GM23248 (cell line): ENCODE measurements at regions not wholly inside any gene's neighbourhood (a gene's known extent, or its start where the extent isn't known, plus 50 kb on each side); places are given as distances from the start of the nearest gene placed in this dataset.
A peak's percentile ranks its signal among the peaks of the same experiment; 100 is the strongest.

Source experiments
- DNase-seq: peaks from one replicate; pipeline ENCODE4 v3.0.0-alpha.2; 2015
- H2AFZ ChIP-seq: fragments of 200-600 bp; sonication (generic); 2 replicates; pipeline ENCODE4 v1.6.1; 2016; ENCODE audit warnings: antibody characterized with exemption
- H3F3A ChIP-seq: fragments of 200-600 bp; sonication (generic); 2 replicates; pipeline ENCODE4 v1.6.1; 2016; ENCODE audit warnings: mild to moderate bottlenecking, antibody characterized with exemption, mixed run types; ENCODE audit not compliant: insufficient read depth
- H3K27ac ChIP-seq: fragments of 200-600 bp; sonication (generic); 2 replicates; pipeline ENCODE4 v1.5.1; 2016; ENCODE audit warnings: mild to moderate bottlenecking
- H3K27me3 ChIP-seq: fragments of 200-600 bp; sonication (generic); replicated peaks from 2 replicates; pipeline ENCODE4 v1.6.1; 2016; ENCODE audit warnings: mild to moderate bottlenecking; ENCODE audit not compliant: insufficient read depth
- H3K36me3 ChIP-seq: fragments of 200-600 bp; sonication (generic); 2 replicates; pipeline ENCODE4 v1.6.1; 2016; ENCODE audit warnings: low read depth, mild to moderate bottlenecking
- H3K4me1 ChIP-seq: fragments of 200-600 bp; sonication (generic); 2 replicates; pipeline ENCODE4 v1.6.1; 2016; ENCODE audit warnings: mild to moderate bottlenecking; ENCODE audit not compliant: insufficient read depth
- H3K4me2 ChIP-seq: fragments of 200-600 bp; sonication (generic); one replicate; pipeline ENCODE4 v1.6.1; 2016; ENCODE audit warnings: mild to moderate bottlenecking; ENCODE audit not compliant: unreplicated experiment
- H3K4me3 ChIP-seq: fragments of 200-600 bp; sonication (generic); 2 replicates; pipeline ENCODE4 v1.5.1; 2016; ENCODE audit warnings: mild to moderate bottlenecking
- H3K79me2 ChIP-seq: fragments of 200-600 bp; sonication (generic); 2 replicates; pipeline ENCODE4 v1.6.1; 2016; ENCODE audit warnings: mild to moderate bottlenecking; ENCODE audit not compliant: insufficient read depth
- H3K9ac ChIP-seq: fragments of 200-600 bp; sonication (generic); 2 replicates; pipeline ENCODE4 v1.6.1; 2016; ENCODE audit warnings: mild to moderate bottlenecking
- H3K9me2 ChIP-seq: fragments of 200-600 bp; sonication (generic); 2 replicates; pipeline ENCODE4 v1.6.1; 2016; ENCODE audit warnings: mixed run types, mild to moderate bottlenecking, moderate library complexity; ENCODE audit not compliant: insufficient read depth
- H3K9me3 ChIP-seq: fragments of 200-600 bp; sonication (generic); one replicate; pipeline ENCODE4 v1.6.1; 2017; ENCODE audit warnings: low read depth
- H4K20me1 ChIP-seq: fragments of 200-600 bp; sonication (generic); 2 replicates; pipeline ENCODE4 v1.6.0; 2016; ENCODE audit not compliant: insufficient read depth
- EZH2 ChIP-seq: fragments of 200-600 bp; sonication (generic); IDR thresholded peaks from 2 replicates; pipeline ENCODE4 v1.6.1; 2018; ENCODE audit warnings: antibody characterized with exemption, mild to moderate bottlenecking; ENCODE audit not compliant: insufficient read depth, poor library complexity, severe bottlenecking
- EZH2phosphoT487 ChIP-seq: fragments of 200-600 bp; sonication (generic); IDR thresholded peaks from 2 replicates; pipeline ENCODE4 v1.6.1; 2018; ENCODE audit warnings: antibody characterized with exemption, moderate library complexity, mild to moderate bottlenecking, low read depth; ENCODE audit not compliant: insufficient read depth
- WGBS, 2 experiments: methylation state at CpG; one replicate each; pipeline ENCODE4 v1.1.6; 2015 to 2017; ENCODE audit warnings: low lambda C conversion rate in 2 of 2, low coverage in 1 of 2; ENCODE audit errors: missing lambda C conversion rate in 2 of 2; 5-methylcytosine and 5-hydroxymethylcytosine counted together
- in situ Hi-C: fragments of 300-500 bp; cut with MboI; formaldehyde crosslinking; loops from 2 replicates; pipeline ENCODE4 v1.15.0; 2020

DNA sequence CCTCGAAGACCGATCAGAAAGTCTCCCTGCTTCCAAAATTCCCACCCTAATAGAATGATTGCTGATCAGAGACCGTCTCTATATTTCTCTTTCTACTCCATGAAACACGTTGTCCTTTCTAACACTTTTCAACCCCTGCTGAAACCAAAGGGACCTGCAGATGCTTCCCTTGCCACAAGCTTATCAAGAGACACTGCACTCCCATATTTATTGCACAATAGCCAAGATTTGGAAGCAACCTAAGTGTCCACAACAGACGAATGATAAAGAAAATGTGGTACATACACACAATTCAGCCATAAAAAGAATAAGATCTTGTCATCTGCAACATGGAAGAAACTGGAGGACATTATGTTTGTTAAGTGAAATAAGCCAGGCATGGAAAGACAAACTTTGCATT, 125.1 kb downstream of the FOXD1 start:
- H3K9me2 ChIP-seq: no peaks in the 10 kb centered on the region
- no peak overlapping the region for H3K4me2 ChIP-seq
- H4K20me1 ChIP-seq: no peaks in the 10 kb centered on the region
- peaks cover 41% of the 10 kb centered on the region for H3K4me1 ChIP-seq
- no peak for TF ChIP-seq EZH2
- no peak for TF ChIP-seq EZH2phosphoT487
- WGBS, 2 experiments: 80 to 88% methylated on average over 5 of the region's 5 CpGs
- no peaks in the 10 kb centered on the region for H3K36me3 ChIP-seq
- H3K9ac ChIP-seq: no peak overlapping the region
- DNase-seq: no peak
- H2AFZ ChIP-seq: 0 out of 2 replicates have a peak overlapping the region, but pooled peaks have one; percentile 1
- H3K27ac ChIP-seq: no peak overlapping the region
- peaks cover 27% of the 10 kb centered on the region for H3F3A ChIP-seq
- no peaks in the 10 kb centered on the region for H3K27me3 ChIP-seq
- in situ Hi-C loops: loop anchor here (25.0 kb wide), 1 partner anchor 114 kb away; the partner anchor contains the start of gene FOXD1
- H3K9me3 ChIP-seq: no peaks in the 10 kb centered on the region
- H3K79me2 ChIP-seq: no peaks in the 10 kb centered on the region
- H3K4me3 ChIP-seq: no peak overlapping the region

- TF ChIP-seq EZH2phosphoT487 (no peak), EZH2 (no peak)
- in situ Hi-C loops: loop anchor here (25.0 kb wide), 1 partner anchor 115 kb away; the partner anchor contains the start of gene FOXD1
- Histone ChIP-seq H3K79me2 (no peaks in the 10 kb centered on the region), H3K9ac (peak overlapping the region; percentile 21), H3K27ac (peak overlapping the region; percentile 74), H3K9me2 (no peaks in the 10 kb centered on the region), H3K36me3 (no peaks in the 10 kb centered on the region), H3K4me2 (peak overlapping the region; percentile 63), H3K4me1 (peaks cover 39% of the 10 kb centered on the region), H3F3A (peaks cover 18% of the 10 kb centered on the region), H3K9me3 (no peaks in the 10 kb centered on the region), H3K4me3 (0 out of 2 replicates have a peak overlapping the region, but pooled peaks have one; percentile 28), H3K27me3 (no peaks in the 10 kb centered on the region), H4K20me1 (no peaks in the 10 kb centered on the region), H2AFZ (0 out of 2 replicates have a peak overlapping the region, but pooled peaks have one; percentile 6)
- WGBS, 2 experiments: 86 to 87% methylated on average over 9 of the region's 9 CpGs
- no peak for DNase-seq
These were observed 126.0 kb downstream of the FOXD1 start for GRCh38 chr5:73322437-73323076.

DNA sequence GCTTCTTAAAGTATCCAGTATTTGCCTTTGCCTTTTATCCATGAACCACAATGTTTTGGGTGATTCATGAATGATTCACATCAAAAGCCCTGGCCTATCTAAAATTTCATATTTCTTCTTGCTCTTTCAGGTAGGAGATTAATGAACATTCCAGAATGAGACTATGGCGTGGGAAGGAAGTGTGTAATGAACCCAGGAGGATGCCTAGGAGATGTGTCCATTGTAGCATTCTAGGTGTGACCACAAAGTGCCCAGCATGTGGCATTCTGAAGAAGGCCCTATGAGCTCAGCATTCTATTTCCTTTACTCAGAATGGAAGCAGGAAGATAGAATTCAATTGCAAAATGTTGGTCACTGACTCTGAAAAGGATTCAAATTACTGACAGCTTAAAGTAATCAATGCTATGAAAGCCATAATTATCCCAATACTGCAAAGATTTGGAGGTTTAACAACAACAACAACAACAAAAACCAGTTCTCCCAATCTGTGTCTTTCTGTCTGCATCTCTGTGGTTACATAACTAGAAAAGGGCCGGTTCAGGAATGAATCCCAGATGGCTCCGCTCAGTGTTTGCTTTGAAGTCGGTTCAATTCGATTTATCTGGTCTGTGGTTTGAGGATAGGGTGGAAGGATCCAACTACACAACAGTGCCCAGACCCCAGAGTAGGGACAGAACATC, 126.7 kb downstream of the FOXD1 start:
- Histone ChIP-seq H4K20me1 (no peaks in the 10 kb centered on the region), H3K36me3 (no peaks in the 10 kb centered on the region), H3K27me3 (no peaks in the 10 kb centered on the region), H2AFZ (0 out of 2 replicates have a peak overlapping the region, but pooled peaks have one; percentile 6), H3K9me3 (no peaks in the 10 kb centered on the region), H3K4me3 (0 out of 2 replicates have a peak overlapping the region, but pooled peaks have one; percentile 28), H3K4me2 (peak overlapping the region; percentile 63), H3F3A (peaks cover 16% of the 10 kb centered on the region), H3K27ac (peak overlapping the region; percentile 74), H3K79me2 (no peaks in the 10 kb centered on the region), H3K9ac (peak overlapping the region; percentile 23), H3K4me1 (peaks cover 35% of the 10 kb centered on the region), H3K9me2 (no peaks in the 10 kb centered on the region)
- peak; percentile 96 for DNase-seq
- in situ Hi-C loops: loop anchor here (25.0 kb wide), 1 partner anchor 115 kb away; the partner anchor contains the start of gene FOXD1
- TF ChIP-seq EZH2phosphoT487 (0 out of 2 replicates have a peak, but pooled peaks have one; percentile 24), EZH2 (no peak)
- 4 to 5% methylated on average over 5 of the region's 5 CpGs for WGBS, 2 experiments

- in situ Hi-C loops: loop anchor here (25.0 kb wide), 1 partner anchor 118 kb away; the partner anchor contains the start of gene FOXD1
- 93 to 94% methylated on average over 6 of the region's 6 CpGs for WGBS, 2 experiments
- no peak overlapping the region for H3K9ac ChIP-seq
- peaks cover 16% of the 10 kb centered on the region for H3F3A ChIP-seq
- no peak overlapping the region for H3K4me3 ChIP-seq
- H3K4me2 ChIP-seq: no peak overlapping the region
- TF ChIP-seq EZH2phosphoT487 (no peak), EZH2 (no peak)
- no peaks in the 10 kb centered on the region for H3K36me3 ChIP-seq
- DNase-seq: no peak
- H4K20me1 ChIP-seq: no peaks in the 10 kb centered on the region
- no peaks in the 10 kb centered on the region for H3K9me3 ChIP-seq
- H3K27ac ChIP-seq: no peak overlapping the region
- no peaks in the 10 kb centered on the region for H3K27me3 ChIP-seq
- no peaks in the 10 kb centered on the region for H3K9me2 ChIP-seq
- no peaks in the 10 kb centered on the region for H3K79me2 ChIP-seq
- H2AFZ ChIP-seq: no peak overlapping the region
- H3K4me1 ChIP-seq: peaks cover 43% of the 10 kb centered on the region
These were observed 129.5 kb downstream of the FOXD1 start for GRCh38 chr5:73319036-73319435.
